ENCODE measurements at regions not wholly inside any gene's neighbourhood (a gene's known extent, or its start where the extent isn't known, plus 50 kb on each side); places are given as distances from the start of the nearest gene placed in this dataset.

GRCh38 chr16:86681031-86681756 lies 102.8 kb downstream of the FOXL1 start:
- DNase-seq (ENCODE audit: low read depth in 1 of 2, low spot score in 1 of 2): no peak

- DNase-seq (ENCODE audit: low read depth in 1 of 2, low spot score in 1 of 2): no peak
These were observed 103.4 kb downstream of the FOXL1 start for GRCh38 chr16:86681757-86682106.

DNA sequence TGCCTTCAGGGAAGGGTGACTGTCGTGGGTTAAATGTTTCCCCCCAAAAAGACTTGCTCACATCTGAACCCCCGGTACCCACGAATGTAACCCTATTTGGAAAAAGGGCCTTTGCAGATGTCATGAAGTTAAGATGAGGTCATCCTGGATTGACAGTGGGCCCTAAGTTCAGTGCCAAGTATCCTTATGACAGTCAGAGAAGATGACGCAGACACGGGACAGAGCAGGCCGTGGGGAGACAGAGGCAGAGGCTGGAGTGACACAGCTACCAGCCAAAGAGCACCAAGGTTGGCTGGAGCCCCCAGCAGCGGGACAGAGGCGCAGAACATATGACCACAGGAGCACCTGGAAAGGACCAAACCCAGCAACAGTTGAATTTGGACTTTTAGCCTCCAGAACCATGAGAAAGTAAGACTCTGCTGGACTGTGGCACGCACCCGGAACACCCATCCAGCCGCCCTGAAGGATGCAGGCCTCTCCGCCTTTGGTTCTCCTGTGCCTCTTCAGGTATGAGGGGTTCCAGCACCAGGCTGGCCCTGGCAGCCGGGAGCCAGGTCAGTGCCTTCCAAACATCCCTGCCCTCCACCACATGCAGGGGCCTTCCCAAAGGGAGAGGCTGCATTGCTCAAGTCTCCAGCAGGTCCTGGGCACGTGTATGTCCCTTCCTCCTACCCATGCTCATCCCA lies 104.0 kb downstream of the FOXL1 start:
- DNase-seq (ENCODE audit: low read depth in 1 of 2, low spot score in 1 of 2): no peak

GRCh38 chr16:86683441-86684194 lies 105.3 kb downstream of the FOXL1 start:
- no peak for DNase-seq (ENCODE audit: low read depth in 1 of 2, low spot score in 1 of 2)

DNA sequence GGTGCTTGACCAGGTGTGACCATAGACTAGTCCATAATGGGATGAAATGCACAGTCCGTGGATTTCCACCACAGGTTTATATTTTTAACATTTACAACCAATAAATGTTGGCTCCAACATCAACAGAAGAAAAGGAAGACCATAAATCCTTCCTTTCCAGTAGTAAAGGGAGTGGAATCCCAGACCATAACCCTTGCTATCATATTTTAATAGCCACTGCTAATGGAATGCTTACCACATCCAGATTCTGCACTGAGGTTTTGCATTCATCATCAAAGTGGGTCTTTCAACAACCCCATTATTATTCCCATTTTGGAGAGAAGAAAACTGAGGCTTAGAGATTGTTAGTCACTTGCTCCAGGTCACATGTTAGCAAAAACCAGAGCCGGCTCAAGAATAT lies 106.7 kb downstream of the FOXL1 start:
- no peak for DNase-seq (ENCODE audit: low read depth in 1 of 2, low spot score in 1 of 2)

DNA sequence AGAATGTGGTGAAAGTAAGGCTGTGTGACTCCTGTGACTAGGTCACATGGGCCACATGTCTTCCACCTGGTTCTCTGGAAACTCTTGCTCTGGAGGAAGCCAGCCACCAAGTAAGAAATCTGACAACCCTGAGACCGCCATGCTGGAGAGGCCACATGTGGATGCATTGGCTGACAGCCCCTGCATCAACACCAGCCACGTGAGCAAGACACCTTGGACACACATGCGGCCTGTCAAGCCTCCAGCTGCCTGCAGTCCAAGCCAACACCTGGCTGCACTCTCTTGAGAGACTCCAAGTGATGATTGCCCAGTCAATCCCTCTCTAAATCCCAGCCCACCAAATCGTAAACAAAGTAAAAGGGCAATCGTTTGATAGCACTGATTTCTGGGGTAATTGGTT lies 112.6 kb downstream of the FOXL1 start:
- no peak for DNase-seq (ENCODE audit: low read depth in 1 of 2, low spot score in 1 of 2)

- no peak for DNase-seq (ENCODE audit: low read depth in 1 of 2, low spot score in 1 of 2)
These were observed 114.1 kb downstream of the FOXL1 start for GRCh38 chr16:86692426-86692825.

DNA sequence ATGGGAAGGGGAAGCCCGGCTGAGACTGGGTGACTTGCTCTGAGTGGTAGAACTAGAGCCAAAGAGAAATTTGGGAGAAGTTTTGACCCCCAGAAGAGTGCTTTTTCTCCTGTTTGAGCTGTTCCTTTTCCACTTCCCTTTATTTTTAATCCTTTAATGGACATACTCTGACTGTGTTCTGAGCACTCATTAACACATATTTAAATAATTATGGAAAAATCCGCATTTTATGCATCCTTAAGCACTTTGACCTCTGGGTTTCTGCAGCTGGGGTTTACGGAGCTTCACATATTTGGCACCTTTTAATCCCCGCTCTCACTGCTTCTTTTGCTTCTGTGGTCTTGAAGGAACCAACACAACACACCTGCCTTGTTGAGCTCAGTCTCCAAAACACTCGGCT lies 114.7 kb downstream of the FOXL1 start:
- no peak for DNase-seq (ENCODE audit: low read depth in 1 of 2, low spot score in 1 of 2)

GRCh38 chr16:86697715-86698114 lies 119.4 kb downstream of the FOXL1 start:
- DNase-seq (ENCODE audit: low read depth in 1 of 2, low spot score in 1 of 2): no peak

DNA sequence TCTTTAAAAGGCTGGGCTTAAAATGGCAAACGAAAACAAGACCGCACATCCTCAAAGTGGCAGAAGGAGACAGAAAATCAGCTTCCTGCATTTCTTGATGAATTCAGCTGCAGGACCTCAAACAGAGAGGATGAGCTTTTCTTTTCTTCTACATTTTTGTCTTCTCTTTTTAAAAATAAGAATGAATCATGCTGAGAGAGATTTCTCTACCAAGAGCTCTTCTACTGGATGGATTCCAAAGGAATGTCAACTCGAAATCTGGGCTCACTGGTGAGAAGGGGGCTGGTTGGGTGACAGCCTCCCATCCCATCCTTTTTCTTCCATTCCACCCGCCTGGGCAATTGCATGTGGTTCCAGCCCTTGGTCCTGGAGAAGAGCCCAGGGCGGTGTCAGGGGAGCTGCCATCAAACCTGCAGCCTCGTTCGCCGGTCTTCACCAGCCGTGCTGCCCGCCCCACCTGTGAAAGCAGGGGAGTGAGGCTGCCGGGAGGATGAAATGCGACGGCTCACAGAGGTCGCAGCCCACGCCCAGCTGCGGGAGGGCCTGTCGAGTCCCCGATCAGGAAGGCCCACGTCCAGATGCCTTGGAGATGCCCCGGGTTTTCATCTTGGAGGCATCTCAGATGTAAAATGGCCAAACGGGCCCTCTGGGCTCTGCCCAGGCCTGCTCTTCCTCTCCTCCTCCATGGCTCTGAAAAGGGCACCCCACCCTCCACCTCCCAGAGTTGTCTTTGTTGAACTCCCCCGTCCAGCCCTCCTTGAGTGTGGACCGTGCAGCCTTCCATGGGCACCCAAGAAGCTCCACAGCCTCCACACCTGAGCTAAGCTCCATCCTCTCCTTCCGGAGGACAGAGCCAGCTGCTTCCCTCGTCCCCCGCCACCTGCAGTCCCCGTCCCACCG lies 121.9 kb downstream of the FOXL1 start:
- DNase-seq (ENCODE audit: low read depth in 1 of 2, low spot score in 1 of 2): no peak

DNA sequence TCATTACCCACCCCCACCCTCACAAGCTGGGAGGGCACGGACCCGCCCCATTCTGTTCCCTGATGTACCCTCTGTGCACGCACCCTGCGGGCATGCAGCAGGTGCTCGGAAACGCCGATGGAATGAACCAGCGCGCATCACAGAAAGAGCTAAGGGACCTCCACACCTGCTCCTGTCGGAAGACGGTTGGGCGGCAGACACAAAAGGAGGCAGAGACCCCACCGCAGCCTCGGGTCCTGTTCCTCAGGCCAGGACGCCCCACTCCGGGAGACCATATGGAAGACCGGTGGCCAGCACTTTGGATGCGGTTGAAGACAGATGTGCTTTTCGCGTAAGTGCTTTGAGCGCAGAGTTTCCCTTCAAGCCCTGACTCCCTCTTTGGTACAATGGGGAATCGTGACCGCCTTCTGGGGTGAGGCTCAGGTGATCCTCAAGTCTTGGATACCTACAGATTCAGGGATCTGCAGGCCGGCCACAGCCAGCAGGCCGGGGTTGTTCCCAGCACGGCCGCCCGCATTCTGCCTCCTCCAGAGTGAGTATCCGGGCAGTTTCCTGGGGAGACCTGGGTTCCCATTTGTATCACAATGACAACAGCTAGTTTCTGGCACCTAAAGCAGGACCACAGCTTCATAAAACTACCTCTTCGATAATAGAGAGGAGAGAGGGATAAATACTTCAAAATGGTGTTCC lies 123.1 kb downstream of the FOXL1 start:
- DNase-seq (ENCODE audit: low read depth in 1 of 2, low spot score in 1 of 2): no peak

- DNase-seq (ENCODE audit: low read depth in 1 of 2, low spot score in 1 of 2): no peak
These were observed 124.7 kb downstream of the FOXL1 start for GRCh38 chr16:86702824-86703588.

DNA sequence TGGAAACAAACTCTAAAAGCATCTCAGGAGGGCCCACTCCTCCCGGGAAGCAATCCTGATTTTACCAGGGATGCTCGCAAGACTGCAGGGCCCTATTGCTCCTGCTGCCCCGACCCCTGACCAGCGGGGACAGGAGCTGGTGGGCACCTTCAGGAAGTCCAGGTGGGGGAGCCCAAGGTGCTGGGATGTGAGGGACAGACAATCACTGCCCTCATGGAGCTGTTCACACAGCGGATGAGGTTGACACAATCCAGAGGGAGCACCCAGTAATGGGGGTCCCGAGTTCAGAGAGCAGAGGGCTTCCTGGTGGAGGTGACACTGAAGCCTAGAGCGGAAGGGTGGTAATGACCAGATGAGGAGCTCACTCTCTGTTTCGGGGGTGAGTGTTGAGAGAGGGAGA lies 126.2 kb downstream of the FOXL1 start:
- DNase-seq (ENCODE audit: low read depth in 1 of 2, low spot score in 1 of 2): no peak

DNA sequence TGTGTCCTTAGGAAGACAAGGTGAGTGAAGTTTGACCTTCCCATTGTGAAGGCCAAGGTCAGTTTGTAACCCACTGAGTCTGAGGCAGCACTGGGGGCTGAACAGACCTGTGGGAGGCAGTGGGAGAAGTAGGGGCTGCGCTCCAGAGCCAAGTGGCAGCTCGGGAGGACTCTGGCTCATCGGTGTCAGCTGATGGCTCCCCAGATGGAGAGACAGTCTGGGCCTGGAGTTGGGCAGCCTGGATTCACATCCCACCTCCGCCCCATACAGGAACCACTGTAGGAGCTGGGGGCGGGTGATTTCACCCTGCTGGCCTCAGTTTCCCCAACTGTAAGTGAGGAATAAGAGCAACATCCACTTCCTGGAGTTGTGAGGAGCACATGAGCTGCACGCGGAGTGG lies 128.4 kb downstream of the FOXL1 start:
- no peak for DNase-seq (ENCODE audit: low read depth in 1 of 2, low spot score in 1 of 2)

DNA sequence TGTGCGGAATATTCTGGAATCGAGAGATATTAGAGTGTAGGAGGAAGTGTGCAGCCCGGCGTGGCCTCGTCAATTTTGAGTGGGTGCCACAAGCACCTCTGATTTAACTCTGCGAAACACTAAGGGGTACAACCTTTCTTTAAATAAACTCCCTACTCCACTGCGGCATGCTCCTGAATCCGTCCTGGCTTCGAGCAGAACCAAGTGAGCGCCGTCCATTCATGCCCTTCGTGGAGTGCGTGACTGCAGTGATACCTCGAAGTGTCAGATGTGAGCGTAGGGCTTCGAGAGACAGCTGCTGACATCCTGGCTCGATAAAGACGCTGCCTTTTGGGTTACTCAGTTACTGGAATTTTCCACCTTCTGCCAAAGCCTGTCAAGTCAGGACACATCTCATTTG lies 128.8 kb downstream of the FOXL1 start:
- no peak for DNase-seq (ENCODE audit: low read depth in 1 of 2, low spot score in 1 of 2)

DNA sequence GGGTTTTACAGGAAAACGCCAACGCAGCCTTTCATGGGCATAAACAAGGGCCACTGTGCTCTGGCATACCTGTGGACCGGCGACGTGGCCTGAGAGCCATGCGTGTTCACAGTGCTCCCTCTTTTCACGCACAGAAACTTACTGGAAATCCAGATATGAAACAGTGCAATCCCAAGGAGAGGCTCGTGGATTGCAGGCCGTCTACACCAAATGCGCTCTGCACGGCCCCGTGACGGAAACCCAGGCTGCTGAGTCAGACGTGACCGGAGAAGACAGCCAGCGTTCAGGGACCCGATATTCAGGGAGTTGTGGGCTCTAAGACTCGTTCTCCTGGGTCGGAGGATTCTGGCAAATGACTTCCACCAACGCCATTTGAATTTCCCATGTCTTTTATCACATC lies 129.2 kb downstream of the FOXL1 start:
- DNase-seq (ENCODE audit: low read depth in 1 of 2, low spot score in 1 of 2): no peak

DNA sequence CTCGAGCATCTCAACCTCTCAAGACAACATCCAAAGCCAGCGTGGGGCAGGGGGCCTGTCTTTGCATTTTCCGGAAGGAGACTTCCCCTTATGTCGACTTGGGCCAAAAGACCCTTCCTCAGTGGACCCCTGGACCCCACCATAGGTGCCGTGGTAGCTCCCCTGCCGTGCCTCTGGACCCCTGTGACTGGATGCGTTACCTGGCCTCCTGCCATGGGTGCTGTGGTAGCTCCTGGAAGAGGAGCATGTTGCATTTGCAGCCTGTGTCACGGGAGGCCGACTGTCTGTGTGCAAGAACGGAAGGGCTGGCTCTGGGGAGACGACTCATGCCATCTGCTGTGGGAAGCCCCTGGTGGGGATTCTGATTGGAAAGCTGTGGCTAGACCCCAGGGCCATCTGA lies 130.1 kb downstream of the FOXL1 start:
- no peak for DNase-seq (ENCODE audit: low read depth in 1 of 2, low spot score in 1 of 2)

- DNase-seq (ENCODE audit: low read depth in 1 of 2, low spot score in 1 of 2): no peak
These were observed 130.8 kb downstream of the FOXL1 start for GRCh38 chr16:86709103-86709502.

GRCh38 chr16:86709902-86710601 lies 131.7 kb downstream of the FOXL1 start:
- DNase-seq (ENCODE audit: low read depth in 1 of 2, low spot score in 1 of 2): no peak
